ENCODE measurements at regions not wholly inside any gene's neighbourhood (a gene's known extent, or its start where the extent isn't known, plus 50 kb on each side); places are given as distances from the start of the nearest gene placed in this dataset.

- peak; percentile 14 for DNase-seq (ENCODE audit: extremely low read depth, low read depth)
- no peak for TF ChIP-seq CTCF (IDR thresholded peaks at IDR 0.05; ENCODE audit: low read depth, low read length, missing control alignments)
Observed at GRCh38 chr1:79657951-79658658, 651.6 kb upstream of the ADGRL4 start.

GRCh38 chr1:79655876-79656275, 649.3 kb upstream of the ADGRL4 start:
- DNase-seq (ENCODE audit: extremely low read depth, low read depth): no peak
- no peak overlapping the region for H3K4me3 ChIP-seq (replicated peaks; ENCODE audit: low read depth, low read length)
- TF ChIP-seq CTCF (IDR thresholded peaks at IDR 0.05; ENCODE audit: low read depth, low read length, missing control alignments): no peak

More at GRCh38 chr1:79657951-79658658, 651.6 kb upstream of the ADGRL4 start:
- H3K4me3 ChIP-seq (replicated peaks; ENCODE audit: low read depth, low read length): no peak overlapping the region

GRCh38 chr1:79652426-79652825, 645.9 kb upstream of the ADGRL4 start:
- no peak for TF ChIP-seq CTCF (IDR thresholded peaks at IDR 0.05; ENCODE audit: low read depth, low read length, missing control alignments)
- no peak overlapping the region for H3K4me3 ChIP-seq (replicated peaks; ENCODE audit: low read depth, low read length)
- no peak for DNase-seq (ENCODE audit: extremely low read depth, low read depth)

DNA sequence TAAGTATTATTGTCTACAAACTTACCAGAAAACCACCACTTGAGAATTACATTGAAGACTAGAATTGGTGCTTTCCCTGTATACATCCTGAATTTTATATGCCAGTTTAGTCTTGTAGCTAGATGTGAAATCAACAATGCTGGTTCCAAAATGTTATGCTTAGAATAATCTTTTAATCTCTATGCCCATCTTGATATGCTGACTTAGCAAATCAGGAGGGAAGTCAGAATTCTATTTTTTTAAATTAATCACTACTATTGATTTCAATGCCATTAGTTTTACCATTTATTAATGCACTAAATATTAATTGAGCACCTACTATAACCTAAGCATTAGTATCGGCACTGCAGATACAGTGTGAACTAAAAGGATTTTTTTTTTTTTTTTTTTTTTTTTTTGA, 641.6 kb upstream of the ADGRL4 start:
- H3K4me3 ChIP-seq (replicated peaks; ENCODE audit: low read depth, low read length): no peak overlapping the region
- no peak for TF ChIP-seq CTCF (IDR thresholded peaks at IDR 0.05; ENCODE audit: low read depth, low read length, missing control alignments)
- no peak for DNase-seq (ENCODE audit: extremely low read depth, low read depth)

DNA sequence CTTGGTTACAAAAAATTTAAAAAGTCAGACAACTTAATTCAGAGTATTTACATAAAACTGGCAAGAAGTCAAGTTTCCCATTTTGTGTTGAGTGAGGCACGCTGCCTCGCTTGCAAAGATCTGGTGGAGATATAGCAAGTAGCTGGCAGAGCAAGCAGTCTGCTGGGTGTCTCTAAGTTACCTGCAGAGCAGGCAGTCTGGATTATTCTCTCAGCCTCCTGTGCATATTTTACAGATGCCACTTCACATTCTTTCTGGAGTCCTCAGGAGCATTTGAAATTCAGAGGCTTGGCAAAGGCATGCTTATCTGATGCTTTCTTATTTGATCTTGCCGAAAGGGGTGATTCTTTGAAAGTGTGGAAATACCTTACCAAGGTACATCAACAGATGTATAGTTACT, 640.4 kb upstream of the ADGRL4 start:
- DNase-seq (ENCODE audit: extremely low read depth, low read depth): no peak
- no peak for TF ChIP-seq CTCF (IDR thresholded peaks at IDR 0.05; ENCODE audit: low read depth, low read length, missing control alignments)
- H3K4me3 ChIP-seq (replicated peaks; ENCODE audit: low read depth, low read length): no peak overlapping the region

- H3K4me3 ChIP-seq (replicated peaks; ENCODE audit: low read depth, low read length): no peak overlapping the region
- TF ChIP-seq CTCF (IDR thresholded peaks at IDR 0.05; ENCODE audit: low read depth, low read length, missing control alignments): no peak
- no peak for DNase-seq (ENCODE audit: extremely low read depth, low read depth)
Observed at GRCh38 chr1:79638382-79638781, 631.9 kb upstream of the ADGRL4 start.

- DNase-seq (ENCODE audit: extremely low read depth, low read depth): peak; percentile 30
- no peak for TF ChIP-seq CTCF (IDR thresholded peaks at IDR 0.05; ENCODE audit: low read depth, low read length, missing control alignments)
- H3K4me3 ChIP-seq (replicated peaks; ENCODE audit: low read depth, low read length): no peak overlapping the region
Observed at GRCh38 chr1:79633456-79633855, 626.9 kb upstream of the ADGRL4 start.
